Limb (tissue), 2 donors: ENCODE measurements at regions not wholly inside any gene's neighbourhood (a gene's known extent, or its start where the extent isn't known, plus 50 kb on each side); places are given as distances from the start of the nearest gene placed in this dataset.

ENCODE experiments used
- DNase-seq, 2 donors: peaks; one replicate each; pipeline ENCODE4 v3.0.0-alpha.2; 2016; ENCODE audit errors: extremely low spot score in 2 of 2

- DNase-seq = no peak
Measured at GRCh38 chr3:73762855-73763254, 138.1 kb upstream of the PDZRN3 start.

- peak in 1 of 2 donors; percentile 87 for DNase-seq
Measured at GRCh38 chr3:73759297-73759711, 134.6 kb upstream of the PDZRN3 start.

GRCh38 chr3:73757536-73757935 is 132.8 kb upstream of the PDZRN3 start:
- no peak for DNase-seq

GRCh38 chr3:73753985-73754384 is 129.2 kb upstream of the PDZRN3 start:
- DNase-seq = no peak

- DNase-seq = no peak
Measured at GRCh38 chr3:73752338-73752737, 127.6 kb upstream of the PDZRN3 start.

GRCh38 chr3:73746623-73747022 is 121.9 kb upstream of the PDZRN3 start:
- DNase-seq = peak; percentile 33 to 61

GRCh38 chr3:73745526-73746191 is 120.9 kb upstream of the PDZRN3 start:
- peak; percentile 50 to 62 for DNase-seq

- DNase-seq = no peak
Measured at GRCh38 chr3:73743551-73743950, 118.8 kb upstream of the PDZRN3 start.

- DNase-seq = no peak
Measured at GRCh38 chr3:73739791-73740453, 115.2 kb upstream of the PDZRN3 start.

GRCh38 chr3:73738711-73739110 is 114.0 kb upstream of the PDZRN3 start:
- no peak for DNase-seq

- no peak for DNase-seq
Measured at GRCh38 chr3:73734211-73735089, 109.7 kb upstream of the PDZRN3 start.

GRCh38 chr3:73733746-73734145 is 109.0 kb upstream of the PDZRN3 start:
- no peak for DNase-seq

GRCh38 chr3:73729969-73730440 is 105.3 kb upstream of the PDZRN3 start:
- DNase-seq = peak in 1 of 2 donors; percentile 41

GRCh38 chr3:73727854-73728253 is 103.1 kb upstream of the PDZRN3 start:
- no peak for DNase-seq

GRCh38 chr3:73727117-73727821 is 102.5 kb upstream of the PDZRN3 start:
- peak in 1 of 2 donors; percentile 64 for DNase-seq

- no peak for DNase-seq
Measured at GRCh38 chr3:73723596-73723995, 98.9 kb upstream of the PDZRN3 start.

GRCh38 chr3:73719861-73720260 is 95.1 kb upstream of the PDZRN3 start:
- DNase-seq = peak in 1 of 2 donors; percentile 34

- DNase-seq = peak in 1 of 2 donors; percentile 51
Measured at GRCh38 chr3:73719413-73719851, 94.7 kb upstream of the PDZRN3 start.

GRCh38 chr3:73718326-73719110 is 93.8 kb upstream of the PDZRN3 start:
- DNase-seq = no peak

GRCh38 chr3:73716418-73716817 is 91.7 kb upstream of the PDZRN3 start:
- DNase-seq = no peak
